ENCODE measurements at regions not wholly inside any gene's neighbourhood (a gene's known extent, or its start where the extent isn't known, plus 50 kb on each side); places are given as distances from the start of the nearest gene placed in this dataset.

GRCh38 chr4:149277705-149278104 lies 537.9 kb downstream of the IQCM start:
- H3K4me3 Mint-ChIP-seq (ENCODE audit: unreplicated experiment): no peak overlapping the region
- no peaks in the 10 kb centered on the region for H3K4me1 Mint-ChIP-seq (ENCODE audit: low read depth, unreplicated experiment)
- H3K4me3 ChIP-seq (ENCODE audit: low read depth, low read length): no peak overlapping the region
- no peaks in the 10 kb centered on the region for H3K36me3 Mint-ChIP-seq (ENCODE audit: insufficient read depth, unreplicated experiment)
- intact Hi-C loops (cut with micrococcal nuclease; ENCODE audit: unreplicated experiment): no loop called here
- no peaks in the 10 kb centered on the region for H3K9me3 Mint-ChIP-seq (ENCODE audit: unreplicated experiment)
- no peaks in the 10 kb centered on the region for H3K27me3 ChIP-seq (replicated peaks; ENCODE audit: control insufficient read depth, insufficient read depth, low read length)
- no peak for TF ChIP-seq CTCF (IDR thresholded peaks at IDR 0.05; ENCODE audit: insufficient read depth in 1 of 2, low read depth in 1 of 2, low read length in 1 of 2, severe bottlenecking in 1 of 2, unreplicated experiment in 1 of 2)
- no TSS peak for BruUV-seq (replicated peaks)
- H3K36me3 ChIP-seq (ENCODE audit: control insufficient read depth, insufficient read depth, low read length): no peaks in the 10 kb centered on the region
- H3K4me1 ChIP-seq: no peaks in the 10 kb centered on the region
- ChIA-PET CTCF (no interaction called here), POLR2A (no interaction called here)
- no peak overlapping the region for H3K27ac Mint-ChIP-seq (ENCODE audit: unreplicated experiment)
- no peak for DNase-seq
- peaks cover 3% of the 10 kb centered on the region for H3K27me3 Mint-ChIP-seq (ENCODE audit: insufficient read depth, unreplicated experiment)
- H3K9me3 ChIP-seq: no peaks in the 10 kb centered on the region

- no peak for TF ChIP-seq CTCF (IDR thresholded peaks at IDR 0.05; ENCODE audit: insufficient read depth in 1 of 2, low read depth in 1 of 2, low read length in 1 of 2, severe bottlenecking in 1 of 2, unreplicated experiment in 1 of 2)
- Histone ChIP-seq H3K36me3 (ENCODE audit: control insufficient read depth, insufficient read depth, low read length) (no peaks in the 10 kb centered on the region), H3K27me3 (replicated peaks; ENCODE audit: control insufficient read depth, insufficient read depth, low read length) (no peaks in the 10 kb centered on the region), H3K4me3 (ENCODE audit: low read depth, low read length) (no peak overlapping the region), H3K9me3 (no peaks in the 10 kb centered on the region), H3K4me1 (no peaks in the 10 kb centered on the region)
- ChIA-PET POLR2A (no interaction called here), CTCF (no interaction called here)
- H3K4me1 Mint-ChIP-seq (ENCODE audit: low read depth, unreplicated experiment): no peaks in the 10 kb centered on the region
- BruUV-seq (replicated peaks): no TSS peak
- no peaks in the 10 kb centered on the region for H3K27me3 Mint-ChIP-seq (ENCODE audit: insufficient read depth, unreplicated experiment)
- H3K9me3 Mint-ChIP-seq (ENCODE audit: unreplicated experiment): no peaks in the 10 kb centered on the region
- intact Hi-C loops (cut with micrococcal nuclease; ENCODE audit: unreplicated experiment): loop anchor here (10.0 kb wide), 1 partner anchor 825 kb away; the partner anchor contains the start of gene NR3C2
- no peak for DNase-seq
- no peak overlapping the region for H3K4me3 Mint-ChIP-seq (ENCODE audit: unreplicated experiment)
- no peak overlapping the region for H3K27ac Mint-ChIP-seq (ENCODE audit: unreplicated experiment)
- H3K36me3 Mint-ChIP-seq (ENCODE audit: insufficient read depth, unreplicated experiment): no peaks in the 10 kb centered on the region
Observed at GRCh38 chr4:149269835-149270234, 545.8 kb downstream of the IQCM start.

DNA sequence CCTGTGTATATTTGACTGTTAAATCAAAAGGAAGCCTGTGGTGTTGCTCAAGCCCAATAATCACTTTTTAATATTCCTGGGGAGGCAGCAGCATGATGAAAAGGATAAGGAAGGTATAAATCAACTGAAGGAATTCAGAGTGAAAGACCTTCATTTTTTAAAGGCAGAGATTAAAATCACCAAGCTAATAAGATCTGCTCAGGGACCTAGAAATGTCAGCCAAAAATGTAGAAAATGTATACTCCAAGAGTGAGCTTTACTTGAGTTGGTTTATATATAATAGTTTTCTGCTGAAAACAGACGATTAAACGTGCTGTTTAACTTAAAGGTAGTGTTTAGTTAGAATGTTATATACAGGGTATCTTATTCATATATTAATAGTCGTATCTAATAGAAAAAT lies 549.3 kb downstream of the IQCM start:
- H3K9me3 Mint-ChIP-seq (ENCODE audit: unreplicated experiment): no peaks in the 10 kb centered on the region
- no peak for TF ChIP-seq CTCF (IDR thresholded peaks at IDR 0.05; ENCODE audit: insufficient read depth in 1 of 2, low read depth in 1 of 2, low read length in 1 of 2, severe bottlenecking in 1 of 2, unreplicated experiment in 1 of 2)
- POLR2A ChIA-PET: no interaction called here
- no peaks in the 10 kb centered on the region for H3K36me3 Mint-ChIP-seq (ENCODE audit: insufficient read depth, unreplicated experiment)
- no peak overlapping the region for H3K4me3 Mint-ChIP-seq (ENCODE audit: unreplicated experiment)
- no peaks in the 10 kb centered on the region for H3K4me1 ChIP-seq
- H3K9me3 ChIP-seq: no peaks in the 10 kb centered on the region
- no TSS peak for BruUV-seq (replicated peaks)
- H3K4me1 Mint-ChIP-seq (ENCODE audit: low read depth, unreplicated experiment): no peaks in the 10 kb centered on the region
- no peak for DNase-seq
- H3K4me3 ChIP-seq (ENCODE audit: low read depth, low read length): no peak overlapping the region
- H3K36me3 ChIP-seq (ENCODE audit: control insufficient read depth, insufficient read depth, low read length): no peaks in the 10 kb centered on the region
- no peak overlapping the region for H3K27ac Mint-ChIP-seq (ENCODE audit: unreplicated experiment)
- H3K27me3 ChIP-seq (replicated peaks; ENCODE audit: control insufficient read depth, insufficient read depth, low read length): no peaks in the 10 kb centered on the region
- CTCF ChIA-PET: interaction anchor here (0.6 kb wide), 1 partner anchor 378 kb away, joined by 4 read pairs; no protein-coding TSS in a partner anchor
- H3K27me3 Mint-ChIP-seq (ENCODE audit: insufficient read depth, unreplicated experiment): no peaks in the 10 kb centered on the region
- intact Hi-C loops (cut with micrococcal nuclease; ENCODE audit: unreplicated experiment): loop anchor here (10.0 kb wide), 1 partner anchor 822 kb away; the partner anchor contains the start of gene NR3C2
